HG03571 (cell line): ENCODE measurements at regions not wholly inside any gene's neighbourhood (a gene's known extent, or its start where the extent isn't known, plus 50 kb on each side); places are given as distances from the start of the nearest gene placed in this dataset.

Experiments
- ATAC-seq: cut with Tn5 transposase; IDR thresholded peaks from one replicate; pipeline ENCODE4 v1.9.1; 2021; ENCODE audit not compliant: unreplicated experiment

GRCh38 chr9:1201262-1201661 is 151.1 kb downstream of the DMRT2 start:
- ATAC-seq = no peak

- ATAC-seq = no peak
These were observed 151.7 kb downstream of the DMRT2 start for GRCh38 chr9:1201901-1202300.

GRCh38 chr9:1202512-1203280 is 152.5 kb downstream of the DMRT2 start:
- no peak for ATAC-seq

- no peak for ATAC-seq
These were observed 157.5 kb downstream of the DMRT2 start for GRCh38 chr9:1207686-1208085.

- ATAC-seq = no peak
These were observed 158.0 kb downstream of the DMRT2 start for GRCh38 chr9:1208157-1208556.

GRCh38 chr9:1210954-1211353 is 160.8 kb downstream of the DMRT2 start:
- no peak for ATAC-seq

- ATAC-seq = no peak
These were observed 166.4 kb downstream of the DMRT2 start for GRCh38 chr9:1216532-1216931.

GRCh38 chr9:1217076-1217475 is 166.9 kb downstream of the DMRT2 start:
- ATAC-seq = no peak

GRCh38 chr9:1219284-1219683 is 169.1 kb downstream of the DMRT2 start:
- no peak for ATAC-seq

- ATAC-seq = no peak
These were observed 171.1 kb downstream of the DMRT2 start for GRCh38 chr9:1221298-1221697.

- no peak for ATAC-seq
These were observed 172.4 kb downstream of the DMRT2 start for GRCh38 chr9:1222511-1222910.

- no peak for ATAC-seq
These were observed 182.1 kb downstream of the DMRT2 start for GRCh38 chr9:1231998-1232919.

- no peak for ATAC-seq
These were observed 183.4 kb downstream of the DMRT2 start for GRCh38 chr9:1233568-1233967.

GRCh38 chr9:1235650-1236049 is 185.5 kb downstream of the DMRT2 start:
- ATAC-seq = no peak

- ATAC-seq = no peak
These were observed 185.9 kb downstream of the DMRT2 start for GRCh38 chr9:1236061-1236460.

GRCh38 chr9:1238407-1238806 is 188.2 kb downstream of the DMRT2 start:
- no peak for ATAC-seq

- ATAC-seq = no peak
These were observed 198.6 kb downstream of the DMRT2 start for GRCh38 chr9:1248743-1249142.

GRCh38 chr9:1253064-1253979 is 203.2 kb downstream of the DMRT2 start:
- ATAC-seq = no peak

- ATAC-seq = no peak
These were observed 203.9 kb downstream of the DMRT2 start for GRCh38 chr9:1254071-1254470.

- ATAC-seq = no peak
These were observed 206.0 kb downstream of the DMRT2 start for GRCh38 chr9:1256178-1256577.

GRCh38 chr9:1261266-1261665 is 211.1 kb downstream of the DMRT2 start:
- ATAC-seq = no peak
